HepG2 (cell line): ENCODE measurements at regions not wholly inside any gene's neighbourhood (a gene's known extent, or its start where the extent isn't known, plus 50 kb on each side); places are given as distances from the start of the nearest gene placed in this dataset.

Experiments used
- CAMTA2 ChIP-seq: sonication (generic); formaldehyde crosslinking; IDR thresholded peaks from 2 replicates; pipeline ENCODE4 v1.4.0; 2020; ENCODE audit warnings: mild to moderate bottlenecking, missing genetic modification reagents, borderline replicate concordance
- DNMT1 ChIP-seq: sonication (generic); formaldehyde crosslinking; IDR thresholded peaks from 2 replicates; pipeline ENCODE4 v1.5.1; 2020; ENCODE audit warnings: mild to moderate bottlenecking, missing genetic modification reagents
- KAT8 ChIP-seq: IDR thresholded peaks from 2 replicates; pipeline ENCODE4 v1.6.1; 2016; ENCODE audit warnings: missing genetic modification reagents, missing compliant biosample characterization
- MLLT10 ChIP-seq: sonication (generic); formaldehyde crosslinking; IDR thresholded peaks from 2 replicates; pipeline ENCODE4 v1.4.0; 2020; ENCODE audit warnings: missing genetic modification reagents
- SMAD3 ChIP-seq: sonication (generic); formaldehyde crosslinking; IDR thresholded peaks from 2 replicates; pipeline ENCODE4 v1.4.0; 2020; ENCODE audit warnings: missing genetic modification reagents
- SNAI1 ChIP-seq: sonication (generic); formaldehyde crosslinking; IDR thresholded peaks from 2 replicates; pipeline ENCODE4 v1.5.0; 2020; ENCODE audit warnings: mild to moderate bottlenecking, missing genetic modification reagents, borderline replicate concordance
- SP140L ChIP-seq: sonication (generic); formaldehyde crosslinking; IDR thresholded peaks from 2 replicates; pipeline ENCODE4 v1.4.0; 2020; ENCODE audit warnings: missing genetic modification reagents, borderline replicate concordance
- THAP9 ChIP-seq: sonication (generic); formaldehyde crosslinking; IDR thresholded peaks from 2 replicates; pipeline ENCODE4; 2020; ENCODE audit warnings: missing genetic modification reagents, mild to moderate bottlenecking, borderline replicate concordance
- XRCC5 ChIP-seq: fragments of 200-400 bp; formaldehyde crosslinking; optimal IDR thresholded peaks from 2 replicates; pipeline ENCODE3; 2017; ENCODE audit warnings: mild to moderate bottlenecking, low read length
- ZNF484 ChIP-seq: sonication (generic); formaldehyde crosslinking; IDR thresholded peaks from 2 replicates; pipeline ENCODE4 v1.5.1; 2020; ENCODE audit warnings: mild to moderate bottlenecking, low read depth, missing genetic modification reagents, borderline replicate concordance
- ZNF737 ChIP-seq: sonication (generic); formaldehyde crosslinking; IDR thresholded peaks from 2 replicates; pipeline ENCODE4 v1.5.0; 2020; ENCODE audit warnings: missing genetic modification reagents, mild to moderate bottlenecking, borderline replicate concordance
- ZNF761 ChIP-seq: sonication (generic); formaldehyde crosslinking; conservative IDR thresholded peaks from 2 replicates; pipeline ENCODE4 v1.4.0; 2020; ENCODE audit warnings: mild to moderate bottlenecking, missing genetic modification reagents
- TF ChIP-seq, protein P1 (sequence below): IDR thresholded peaks from 2 replicates; pipeline ENCODE4 v1.6.1; 2012; ENCODE audit warnings: low read depth, low read length, improper control_type of control experiment
- TF ChIP-seq, protein P2 (sequence below): sonication (generic); formaldehyde crosslinking; IDR thresholded peaks from 2 replicates; pipeline ENCODE4 v1.9.0; 2021; ENCODE audit warnings: missing genetic modification reagents, mild to moderate bottlenecking, borderline replicate concordance
- TF ChIP-seq, protein P3 (sequence below): sonication (generic); formaldehyde crosslinking; IDR thresholded peaks from 2 replicates; pipeline ENCODE4 v1.5.0; 2020; ENCODE audit warnings: mild to moderate bottlenecking, missing genetic modification reagents, borderline replicate concordance

DNA sequence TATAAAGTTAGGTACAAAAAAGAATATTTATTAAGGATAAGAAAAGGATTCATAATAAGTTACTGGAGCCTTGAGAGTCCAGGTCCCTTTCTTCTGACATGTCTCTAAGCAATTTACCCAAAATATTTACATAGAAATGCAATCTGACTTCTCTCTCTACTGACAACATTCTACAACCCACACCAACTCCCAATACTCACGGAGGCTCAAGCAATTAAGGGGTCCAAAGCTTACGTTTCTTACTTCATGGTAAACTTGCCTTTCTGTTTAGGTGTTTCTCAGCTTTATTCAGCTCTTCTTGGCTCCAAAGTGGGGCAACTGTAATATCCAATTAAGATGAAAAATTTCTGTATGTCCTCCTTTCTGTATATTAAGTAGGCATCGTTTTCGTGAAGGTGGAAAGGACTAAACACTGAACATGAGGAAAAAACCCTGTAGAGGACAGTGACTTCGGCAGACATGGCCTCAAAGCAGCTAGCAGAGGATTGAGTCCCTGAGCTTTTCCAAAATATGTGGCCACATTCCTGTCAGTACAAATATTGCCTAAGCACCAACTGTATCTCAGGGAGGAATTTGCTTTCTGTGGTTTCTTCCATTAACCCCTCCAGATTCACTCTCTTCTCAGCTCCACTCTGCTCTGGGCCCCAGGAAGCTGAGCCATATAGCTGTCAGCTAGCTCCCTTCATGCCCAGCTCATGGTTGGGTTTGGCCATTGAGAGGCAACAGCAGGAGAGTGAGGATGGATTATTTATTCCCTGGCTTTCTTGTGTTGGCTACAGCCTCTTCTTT, 67.9 kb upstream of the GLS start (continued):
- TF ChIP-seq, protein P1, sequence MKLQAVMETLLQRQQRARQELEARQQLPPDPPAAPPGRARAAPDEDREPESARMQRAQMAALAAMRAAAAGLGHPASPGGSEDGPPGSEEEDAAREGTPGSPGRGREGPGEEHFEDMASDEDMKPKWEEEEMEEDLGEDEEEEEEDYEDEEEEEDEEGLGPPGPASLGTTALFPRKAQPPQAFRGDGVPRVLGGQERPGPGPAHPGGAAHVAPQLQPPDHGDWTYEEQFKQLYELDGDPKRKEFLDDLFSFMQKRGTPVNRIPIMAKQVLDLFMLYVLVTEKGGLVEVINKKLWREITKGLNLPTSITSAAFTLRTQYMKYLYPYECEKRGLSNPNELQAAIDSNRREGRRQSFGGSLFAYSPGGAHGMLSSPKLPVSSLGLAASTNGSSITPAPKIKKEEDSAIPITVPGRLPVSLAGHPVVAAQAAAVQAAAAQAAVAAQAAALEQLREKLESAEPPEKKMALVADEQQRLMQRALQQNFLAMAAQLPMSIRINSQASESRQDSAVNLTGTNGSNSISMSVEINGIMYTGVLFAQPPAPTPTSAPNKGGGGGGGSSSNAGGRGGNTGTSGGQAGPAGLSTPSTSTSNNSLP, result peak; percentile 16; the same call in 1 of the 2 replicates
- TF ChIP-seq KAT8 (peak; percentile 69), SP140L (CRISPR knock-in tag) (no peak), SMAD3 (CRISPR knock-in tag) (no peak; the same call in 1 of the 2 replicates), MLLT10 (CRISPR knock-in tag) (no peak), ZNF761 (no peak), DNMT1 (CRISPR knock-in tag) (no peak), XRCC5 (no peak), ZNF484 (CRISPR knock-in tag) (no peak), THAP9 (CRISPR knock-in tag) (no peak), SNAI1 (CRISPR knock-in tag) (no peak), ZNF737 (CRISPR knock-in tag) (no peak), CAMTA2 (CRISPR knock-in tag) (no peak)
- TF ChIP-seq, protein P2, sequence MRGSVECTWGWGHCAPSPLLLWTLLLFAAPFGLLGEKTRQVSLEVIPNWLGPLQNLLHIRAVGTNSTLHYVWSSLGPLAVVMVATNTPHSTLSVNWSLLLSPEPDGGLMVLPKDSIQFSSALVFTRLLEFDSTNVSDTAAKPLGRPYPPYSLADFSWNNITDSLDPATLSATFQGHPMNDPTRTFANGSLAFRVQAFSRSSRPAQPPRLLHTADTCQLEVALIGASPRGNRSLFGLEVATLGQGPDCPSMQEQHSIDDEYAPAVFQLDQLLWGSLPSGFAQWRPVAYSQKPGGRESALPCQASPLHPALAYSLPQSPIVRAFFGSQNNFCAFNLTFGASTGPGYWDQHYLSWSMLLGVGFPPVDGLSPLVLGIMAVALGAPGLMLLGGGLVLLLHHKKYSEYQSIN, result no peak
- TF ChIP-seq, protein P3, sequence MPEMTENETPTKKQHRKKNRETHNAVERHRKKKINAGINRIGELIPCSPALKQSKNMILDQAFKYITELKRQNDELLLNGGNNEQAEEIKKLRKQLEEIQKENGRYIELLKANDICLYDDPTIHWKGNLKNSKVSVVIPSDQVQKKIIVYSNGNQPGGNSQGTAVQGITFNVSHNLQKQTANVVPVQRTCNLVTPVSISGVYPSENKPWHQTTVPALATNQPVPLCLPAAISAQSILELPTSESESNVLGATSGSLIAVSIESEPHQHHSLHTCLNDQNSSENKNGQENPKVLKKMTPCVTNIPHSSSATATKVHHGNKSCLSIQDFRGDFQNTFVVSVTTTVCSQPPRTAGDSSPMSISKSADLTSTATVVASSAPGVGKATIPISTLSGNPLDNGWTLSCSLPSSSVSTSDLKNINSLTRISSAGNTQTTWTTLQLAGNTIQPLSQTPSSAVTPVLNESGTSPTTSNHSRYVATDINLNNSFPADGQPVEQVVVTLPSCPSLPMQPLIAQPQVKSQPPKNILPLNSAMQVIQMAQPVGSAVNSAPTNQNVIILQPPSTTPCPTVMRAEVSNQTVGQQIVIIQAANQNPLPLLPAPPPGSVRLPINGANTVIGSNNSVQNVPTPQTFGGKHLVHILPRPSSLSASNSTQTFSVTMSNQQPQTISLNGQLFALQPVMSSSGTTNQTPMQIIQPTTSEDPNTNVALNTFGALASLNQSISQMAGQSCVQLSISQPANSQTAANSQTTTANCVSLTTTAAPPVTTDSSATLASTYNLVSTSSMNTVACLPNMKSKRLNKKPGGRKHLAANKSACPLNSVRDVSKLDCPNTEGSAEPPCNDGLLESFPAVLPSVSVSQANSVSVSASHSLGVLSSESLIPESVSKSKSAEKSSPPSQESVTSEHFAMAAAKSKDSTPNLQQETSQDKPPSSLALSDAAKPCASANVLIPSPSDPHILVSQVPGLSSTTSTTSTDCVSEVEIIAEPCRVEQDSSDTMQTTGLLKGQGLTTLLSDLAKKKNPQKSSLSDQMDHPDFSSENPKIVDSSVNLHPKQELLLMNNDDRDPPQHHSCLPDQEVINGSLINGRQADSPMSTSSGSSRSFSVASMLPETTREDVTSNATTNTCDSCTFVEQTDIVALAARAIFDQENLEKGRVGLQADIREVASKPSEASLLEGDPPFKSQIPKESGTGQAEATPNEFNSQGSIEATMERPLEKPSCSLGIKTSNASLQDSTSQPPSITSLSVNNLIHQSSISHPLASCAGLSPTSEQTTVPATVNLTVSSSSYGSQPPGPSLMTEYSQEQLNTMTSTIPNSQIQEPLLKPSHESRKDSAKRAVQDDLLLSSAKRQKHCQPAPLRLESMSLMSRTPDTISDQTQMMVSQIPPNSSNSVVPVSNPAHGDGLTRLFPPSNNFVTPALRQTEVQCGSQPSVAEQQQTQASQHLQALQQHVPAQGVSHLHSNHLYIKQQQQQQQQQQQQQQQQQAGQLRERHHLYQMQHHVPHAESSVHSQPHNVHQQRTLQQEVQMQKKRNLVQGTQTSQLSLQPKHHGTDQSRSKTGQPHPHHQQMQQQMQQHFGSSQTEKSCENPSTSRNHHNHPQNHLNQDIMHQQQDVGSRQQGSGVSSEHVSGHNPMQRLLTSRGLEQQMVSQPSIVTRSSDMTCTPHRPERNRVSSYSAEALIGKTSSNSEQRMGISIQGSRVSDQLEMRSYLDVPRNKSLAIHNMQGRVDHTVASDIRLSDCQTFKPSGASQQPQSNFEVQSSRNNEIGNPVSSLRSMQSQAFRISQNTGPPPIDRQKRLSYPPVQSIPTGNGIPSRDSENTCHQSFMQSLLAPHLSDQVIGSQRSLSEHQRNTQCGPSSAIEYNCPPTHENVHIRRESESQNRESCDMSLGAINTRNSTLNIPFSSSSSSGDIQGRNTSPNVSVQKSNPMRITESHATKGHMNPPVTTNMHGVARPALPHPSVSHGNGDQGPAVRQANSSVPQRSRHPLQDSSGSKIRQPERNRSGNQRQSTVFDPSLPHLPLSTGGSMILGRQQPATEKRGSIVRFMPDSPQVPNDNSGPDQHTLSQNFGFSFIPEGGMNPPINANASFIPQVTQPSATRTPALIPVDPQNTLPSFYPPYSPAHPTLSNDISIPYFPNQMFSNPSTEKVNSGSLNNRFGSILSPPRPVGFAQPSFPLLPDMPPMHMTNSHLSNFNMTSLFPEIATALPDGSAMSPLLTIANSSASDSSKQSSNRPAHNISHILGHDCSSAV (CRISPR knock-in tag), result no peak
